GM21390 (cell line): ENCODE measurements at regions not wholly inside any gene's neighbourhood (a gene's known extent, or its start where the extent isn't known, plus 50 kb on each side); places are given as distances from the start of the nearest gene placed in this dataset.

Experiments
- ATAC-seq: cut with Tn5 transposase; IDR thresholded peaks from one replicate; pipeline ENCODE4 v1.9.1; 2021; ENCODE audit not compliant: unreplicated experiment

GRCh38 chr4:89438102-89438831, 130.7 kb upstream of the GPRIN3 start:
- peak; percentile 70 for ATAC-seq

DNA sequence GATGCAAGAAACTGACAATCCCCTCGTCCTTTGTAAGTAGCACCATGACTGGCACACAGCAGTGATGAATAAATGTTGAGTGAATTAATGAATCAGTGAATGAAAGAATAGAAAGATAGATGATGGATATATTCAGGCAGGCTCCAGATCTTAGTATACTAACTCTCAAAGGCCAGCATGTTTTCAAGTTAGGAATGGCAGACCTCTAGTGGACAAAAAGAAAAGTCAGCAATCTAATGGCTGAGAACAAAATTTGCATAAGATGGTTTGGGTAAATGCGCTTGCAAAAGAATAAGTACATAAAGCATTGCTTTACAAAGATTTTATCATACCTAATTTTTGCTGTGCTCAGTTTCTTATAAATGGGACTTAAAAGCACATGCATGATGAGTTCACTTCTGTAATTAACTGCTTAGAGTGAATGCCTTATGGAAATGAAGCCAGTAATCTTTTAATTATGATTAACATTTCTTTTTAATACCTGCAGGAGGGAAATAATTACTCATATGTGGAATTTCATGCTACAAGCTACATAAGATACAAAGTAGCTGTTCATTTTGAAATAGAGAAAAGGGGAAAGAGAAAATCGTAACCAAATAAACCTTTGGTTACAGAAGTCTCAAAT, 126.9 kb upstream of the GPRIN3 start:
- peak; percentile 79 for ATAC-seq

- ATAC-seq = no peak
Observed at GRCh38 chr4:89427782-89428181, 120.2 kb upstream of the GPRIN3 start.

GRCh38 chr4:89425023-89425422, 117.4 kb upstream of the GPRIN3 start:
- ATAC-seq = no peak

- ATAC-seq = no peak
Observed at GRCh38 chr4:89422441-89422990, 114.9 kb upstream of the GPRIN3 start.

GRCh38 chr4:89420507-89420906, 112.9 kb upstream of the GPRIN3 start:
- no peak for ATAC-seq

- no peak for ATAC-seq
Observed at GRCh38 chr4:89419111-89419695, 111.6 kb upstream of the GPRIN3 start.

- no peak for ATAC-seq
Observed at GRCh38 chr4:89416960-89417359, 109.4 kb upstream of the GPRIN3 start.

DNA sequence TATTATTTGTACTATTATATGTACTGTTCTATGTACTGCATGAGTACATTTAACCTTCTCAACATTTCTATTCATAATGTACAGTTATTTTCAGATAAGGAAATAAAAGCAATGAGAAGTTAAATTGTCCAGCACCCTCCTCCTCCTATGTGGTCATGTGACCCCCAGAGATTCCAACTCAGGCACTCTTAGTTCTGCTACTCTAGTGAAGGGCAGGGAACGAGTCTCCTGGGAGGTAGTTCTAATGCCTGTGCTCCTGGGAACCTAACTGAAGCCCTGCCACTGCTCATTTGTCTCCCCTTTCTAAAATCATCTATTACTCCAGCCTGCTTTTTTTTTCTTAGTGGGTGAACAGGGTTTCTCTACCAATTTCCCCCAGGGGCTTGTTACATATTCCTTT, 105.9 kb upstream of the GPRIN3 start:
- no peak for ATAC-seq

GRCh38 chr4:89411539-89412309, 104.1 kb upstream of the GPRIN3 start:
- no peak for ATAC-seq

- ATAC-seq = no peak
Observed at GRCh38 chr4:89410687-89411086, 103.1 kb upstream of the GPRIN3 start.

- no peak for ATAC-seq
Observed at GRCh38 chr4:89404530-89404929, 96.9 kb upstream of the GPRIN3 start.

- no peak for ATAC-seq
Observed at GRCh38 chr4:89403826-89404225, 96.2 kb upstream of the GPRIN3 start.

DNA sequence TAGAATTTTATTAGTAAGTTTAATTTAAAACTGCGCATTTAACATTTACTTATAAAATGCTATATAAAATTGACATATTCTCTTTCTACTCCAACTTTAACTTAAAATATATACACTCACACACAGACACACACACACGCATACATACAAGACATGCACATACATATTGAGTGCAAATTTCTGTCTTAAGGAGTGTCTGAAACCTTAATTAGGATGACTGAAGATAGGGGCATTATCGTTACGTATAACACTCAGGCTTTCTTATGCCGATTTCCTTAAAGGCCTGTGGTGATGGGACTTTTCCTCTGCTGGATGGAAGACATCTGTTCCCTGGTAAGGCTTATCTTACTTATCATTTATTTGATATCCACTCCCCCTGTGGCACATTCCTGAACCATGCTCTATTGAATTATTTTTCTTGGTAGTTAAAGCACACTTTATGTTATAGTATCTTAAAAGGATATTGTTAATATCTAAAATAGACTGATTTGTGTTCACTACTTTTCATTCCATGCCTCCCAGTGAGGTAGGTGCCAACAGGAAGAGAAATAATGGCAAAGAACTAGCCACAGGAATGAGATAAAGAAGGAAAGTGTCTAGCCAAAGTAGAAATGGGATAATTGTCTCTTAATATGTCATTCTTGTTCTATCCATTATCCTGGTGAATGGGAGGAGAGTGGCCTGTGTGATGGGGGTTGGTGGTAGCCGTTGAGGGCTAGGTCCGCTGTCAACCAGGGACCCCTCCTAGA, 92.9 kb upstream of the GPRIN3 start:
- no peak for ATAC-seq

DNA sequence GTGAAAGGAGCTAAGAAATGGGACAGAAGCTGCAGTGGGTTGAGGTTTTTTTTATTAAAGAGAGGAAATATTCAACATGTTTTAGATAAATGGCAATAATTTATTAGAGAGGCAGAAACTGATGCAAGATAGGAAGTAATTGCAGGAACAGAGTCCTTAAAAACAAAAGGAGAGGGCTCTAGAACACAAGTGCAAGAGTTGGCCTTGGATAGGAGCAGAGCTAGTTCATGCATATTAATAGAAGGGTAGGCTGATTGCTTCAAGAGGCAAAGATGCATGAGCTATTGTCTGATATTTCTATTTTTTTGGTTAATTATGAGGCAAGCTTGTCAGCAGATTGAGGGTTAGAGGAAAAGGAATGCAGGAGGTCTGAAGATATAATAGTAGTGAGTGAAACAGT, 91.0 kb upstream of the GPRIN3 start:
- no peak for ATAC-seq

DNA sequence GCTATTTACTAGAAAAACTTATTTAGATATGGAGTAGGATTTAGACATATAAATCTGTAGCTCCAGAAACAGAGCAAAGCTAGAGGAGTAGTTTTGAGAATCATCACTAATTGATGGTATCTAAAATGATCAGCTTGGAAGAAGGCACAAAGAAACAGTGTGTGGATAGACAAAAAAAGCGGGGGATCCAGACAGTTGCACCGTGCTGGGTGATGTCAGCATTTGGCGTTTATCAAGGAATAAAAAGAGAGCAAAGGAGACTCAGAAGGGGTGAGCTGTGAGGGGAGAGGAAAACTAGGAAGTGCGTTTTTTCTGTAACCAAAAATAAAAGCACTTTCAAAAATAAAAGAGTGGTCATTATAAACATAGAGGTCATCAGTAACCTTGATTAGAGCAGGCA, 90.5 kb upstream of the GPRIN3 start:
- no peak for ATAC-seq

DNA sequence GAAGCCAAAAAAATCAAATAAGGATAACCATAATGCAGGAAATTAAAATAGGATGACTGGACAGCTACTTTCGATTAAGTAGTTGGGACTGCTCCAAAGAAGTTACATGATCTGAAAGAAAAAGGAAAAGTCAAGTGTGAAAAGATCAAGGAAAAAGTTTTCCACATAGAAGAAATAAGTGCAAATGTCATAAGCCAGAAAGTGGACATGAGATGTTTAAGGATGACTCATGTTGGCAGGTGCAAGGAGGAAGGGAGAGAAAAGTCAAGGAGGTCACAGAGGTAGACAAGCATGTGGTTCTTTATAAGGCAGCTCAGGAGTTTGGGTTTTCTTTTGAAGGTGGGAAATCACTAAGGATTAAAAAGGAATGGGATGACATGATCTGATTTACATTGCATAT, 89.8 kb upstream of the GPRIN3 start:
- no peak for ATAC-seq

DNA sequence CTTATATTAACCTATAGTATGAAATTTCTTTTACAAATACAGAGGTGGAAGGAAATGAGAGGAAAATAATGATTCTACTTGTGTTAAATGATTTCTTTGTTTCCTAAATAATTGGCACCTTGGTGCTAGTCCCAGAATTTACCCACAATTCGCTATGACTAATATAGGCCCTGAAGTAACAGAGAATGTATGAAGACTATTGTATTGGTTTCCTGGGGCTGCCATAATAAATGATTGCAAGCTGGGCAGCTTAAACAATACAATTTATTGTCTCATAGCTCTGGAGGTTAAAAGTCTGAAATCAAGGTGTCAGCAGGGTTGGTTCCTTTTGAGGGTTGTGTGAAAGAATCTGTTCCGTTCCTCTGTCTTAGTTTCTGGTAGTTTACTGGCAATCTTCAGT, 74.8 kb upstream of the GPRIN3 start:
- ATAC-seq = no peak

GRCh38 chr4:89380980-89381379, 73.4 kb upstream of the GPRIN3 start:
- ATAC-seq = no peak

- no peak for ATAC-seq
Observed at GRCh38 chr4:89379511-89380044, 72.0 kb upstream of the GPRIN3 start.
